IMR-90 (cell line): ENCODE measurements at regions not wholly inside any gene's neighbourhood (a gene's known extent, or its start where the extent isn't known, plus 50 kb on each side); places are given as distances from the start of the nearest gene placed in this dataset.
A peak's percentile ranks its signal among the peaks of the same experiment; 100 is the strongest.

Experiments
- ATAC-seq: fragments of 200-7000 bp; cut with Tn5 transposase; 2 replicates; pipeline ENCODE4 v1.9.1; 2020; ENCODE audit warnings: low read depth, mild to moderate bottlenecking, moderate library complexity
- BruUV-seq: library from RNA; stranded (reverse); fragments of 400-500 nt; replicated peaks from 2 replicates; lab custom pipeline; 2021; lab: Mats Ljungman, UMichigan
- CTCF ChIA-PET: fragments of 300-600 bp; formaldehyde crosslinking; extraction: SDS; loops from one replicate; lab custom pipeline; 2021; ENCODE audit warnings: antibody characterized with exemption; lab: Yijun Ruan, JAX
- POLR2A ChIA-PET: fragments of 300-600 bp; sonication (Branson Sonifier 250); formaldehyde crosslinking; loops from one replicate; lab custom pipeline; 2022; ENCODE audit warnings: antibody characterized with exemption; ENCODE audit not compliant: unreplicated experiment; lab: Charles Lee
- DNase-seq: peaks from one replicate; pipeline ENCODE4 v3.0.0; 2013
- H2AFZ ChIP-seq: replicated peaks from 2 replicates; pipeline ENCODE3; 2013; ENCODE audit warnings: low read length, mild to moderate bottlenecking; ENCODE audit not compliant: poor library complexity
- H2AK5ac ChIP-seq: 2 replicates; pipeline ENCODE4 v1.6.1; 2013; ENCODE audit warnings: low read depth, low read length, inconsistent platforms
- H2AK9ac ChIP-seq: replicated peaks from 2 replicates; pipeline ENCODE3; 2013; ENCODE audit warnings: mild to moderate bottlenecking, low read depth, low read length, moderate library complexity; ENCODE audit not compliant: poor library complexity
- H2BK120ac ChIP-seq: 2 replicates; pipeline ENCODE4 v1.6.1; 2013; ENCODE audit warnings: low read depth, low read length, inconsistent platforms
- H2BK15ac ChIP-seq: 3 replicates; pipeline ENCODE4 v1.6.1; 2013; ENCODE audit warnings: low read depth, low read length, inconsistent platforms
- H2BK20ac ChIP-seq: 2 replicates; pipeline ENCODE4 v1.6.1; 2013; ENCODE audit warnings: low read depth, mild to moderate bottlenecking, inconsistent platforms, low read length, moderate library complexity
- H2BK5ac ChIP-seq: 2 replicates; pipeline ENCODE4 v1.6.1; 2013; ENCODE audit warnings: mild to moderate bottlenecking, low read depth, low read length, inconsistent platforms; ENCODE audit not compliant: poor library complexity, severe bottlenecking
- H3K14ac ChIP-seq: replicated peaks from 2 replicates; pipeline ENCODE4 v1.6.1; 2013; ENCODE audit warnings: low read depth, low read length, inconsistent platforms
- H3K18ac ChIP-seq: 2 replicates; pipeline ENCODE4 v1.6.1; 2013; ENCODE audit warnings: low read depth, low read length, control low read depth
- H3K23ac ChIP-seq: 2 replicates; pipeline ENCODE4 v1.6.1; 2013; ENCODE audit warnings: low read depth, low read length, inconsistent platforms
- H3K27ac ChIP-seq: 2 replicates; pipeline ENCODE4 v1.5.1; 2013; ENCODE audit warnings: mild to moderate bottlenecking, control low read depth, low read length; ENCODE audit not compliant: insufficient read depth
- H3K27me3 ChIP-seq: 2 replicates; pipeline ENCODE4 v1.6.1; 2013; ENCODE audit warnings: low read length; ENCODE audit not compliant: control insufficient read depth, insufficient read depth
- H3K36me3 ChIP-seq: 2 replicates; pipeline ENCODE4 v1.6.1; 2013; ENCODE audit warnings: low read length, mixed read lengths; ENCODE audit not compliant: control insufficient read depth, insufficient read depth
- H3K4ac ChIP-seq: 2 replicates; pipeline ENCODE4 v1.6.1; 2013; ENCODE audit warnings: low read depth, low read length, inconsistent platforms
- H3K4me1 ChIP-seq: 2 replicates; pipeline ENCODE4 v1.6.1; 2013; ENCODE audit warnings: low read length, mixed read lengths; ENCODE audit not compliant: control insufficient read depth, insufficient read depth
- H3K4me2 ChIP-seq: 2 replicates; pipeline ENCODE4 v1.6.1; 2013; ENCODE audit warnings: low read depth, mild to moderate bottlenecking, control low read depth, low read length, moderate library complexity
- H3K4me3 ChIP-seq: 2 replicates; pipeline ENCODE4 v1.5.1; 2013; ENCODE audit warnings: low read depth, mild to moderate bottlenecking, control low read depth, low read length, moderate library complexity; ENCODE audit not compliant: insufficient read depth
- H3K56ac ChIP-seq: 2 replicates; pipeline ENCODE4 v1.6.1; 2013; ENCODE audit warnings: low read length, inconsistent platforms; ENCODE audit not compliant: insufficient read depth; ENCODE audit errors: extremely low read depth
- H3K79me1 ChIP-seq, 2 experiments: 2 replicates each; pipeline ENCODE4 v1.6.1; 2013; ENCODE audit warnings: low read length in 2 of 2, inconsistent platforms in 1 of 2, low read depth in 1 of 2
- H3K9ac ChIP-seq: 2 replicates; pipeline ENCODE4 v1.6.1; 2013; ENCODE audit warnings: low read depth, low read length, control low read depth
- H3K9me1 ChIP-seq: 2 replicates; pipeline ENCODE4 v1.6.1; 2013; ENCODE audit warnings: low read length, inconsistent platforms; ENCODE audit not compliant: insufficient read depth
- H3K9me3 ChIP-seq: 2 replicates; pipeline ENCODE4 v1.6.1; 2013; ENCODE audit warnings: low read length; ENCODE audit not compliant: control insufficient read depth, insufficient read depth
- H4K20me1 ChIP-seq: 2 replicates; pipeline ENCODE4 v1.6.1; 2013; ENCODE audit warnings: low read length, inconsistent platforms; ENCODE audit not compliant: insufficient read depth
- H4K5ac ChIP-seq: 2 replicates; pipeline ENCODE4 v1.6.1; 2013; ENCODE audit warnings: mild to moderate bottlenecking, low read depth, low read length, control low read depth
- H4K8ac ChIP-seq, 2 experiments: 2 replicates each; pipeline ENCODE4 v1.6.1; 2013; ENCODE audit warnings: low read depth in 2 of 2, low read length in 2 of 2, control low read depth in 1 of 2, inconsistent platforms in 1 of 2
- H4K91ac ChIP-seq: 2 replicates; pipeline ENCODE4 v1.6.1; 2013; ENCODE audit warnings: low read depth, low read length, inconsistent platforms; ENCODE audit not compliant: insufficient read depth
- BHLHE40 ChIP-seq: fragments of 150-350 bp; IDR thresholded peaks from 2 replicates; pipeline ENCODE4 v1.6.1; 2016; ENCODE audit warnings: mild to moderate bottlenecking, low read depth, low read length
- CEBPB ChIP-seq: IDR thresholded peaks from 2 replicates; pipeline ENCODE4 v1.6.1; 2012; ENCODE audit warnings: low read depth, low read length, improper control_type of control experiment
- CHD1 ChIP-seq: IDR thresholded peaks from 2 replicates; pipeline ENCODE4 v1.6.1; 2012; ENCODE audit warnings: low read depth, low read length, improper control_type of control experiment
- FOS ChIP-seq: fragments of 150-350 bp; IDR thresholded peaks from 2 replicates; pipeline ENCODE4 v1.6.1; 2016; ENCODE audit warnings: low read depth, low read length
- MAFK ChIP-seq: IDR thresholded peaks from 2 replicates; pipeline ENCODE4 v1.6.1; 2012; ENCODE audit warnings: low read depth, low read length, improper control_type of control experiment
- MAZ ChIP-seq: IDR thresholded peaks from 2 replicates; pipeline ENCODE4 v1.6.1; 2012; ENCODE audit warnings: low read depth, mild to moderate bottlenecking, low read length, improper control_type of control experiment, moderate library complexity, borderline replicate concordance
- MXI1 ChIP-seq: IDR thresholded peaks from 2 replicates; pipeline ENCODE4 v1.6.1; 2012; ENCODE audit warnings: low read depth, mild to moderate bottlenecking, low read length, moderate library complexity, borderline replicate concordance
- NFE2L2 ChIP-seq: fragments of 150-350 bp; IDR thresholded peaks from 2 replicates; pipeline ENCODE4 v1.6.1; 2016; ENCODE audit warnings: low read depth, mild to moderate bottlenecking, low read length
- POLR2A ChIP-seq: IDR thresholded peaks from 2 replicates; pipeline ENCODE4 v1.6.1; 2012; ENCODE audit warnings: mild to moderate bottlenecking, low read depth, low read length
- RAD21 ChIP-seq: IDR thresholded peaks from 2 replicates; pipeline ENCODE4 v1.6.1; 2012; ENCODE audit warnings: low read length, improper control_type of control experiment
- RCOR1 ChIP-seq: IDR thresholded peaks from 2 replicates; pipeline ENCODE4 v1.6.1; 2012; ENCODE audit warnings: mild to moderate bottlenecking, low read length, improper control_type of control experiment; ENCODE audit not compliant: insufficient replicate concordance
- RFX5 ChIP-seq: IDR thresholded peaks from 2 replicates; pipeline ENCODE4 v1.8.0; 2012; ENCODE audit warnings: low read depth, mild to moderate bottlenecking, low read length, moderate library complexity
- SMC3 ChIP-seq: fragments of 150-350 bp; IDR thresholded peaks from 2 replicates; pipeline ENCODE4 v1.6.1; 2016; ENCODE audit warnings: low read depth, mild to moderate bottlenecking, antibody characterized with exemption, low read length, moderate library complexity
- WGBS, 2 experiments: methylation state at CpG; one replicate each; pipeline versions ENCODE4 v1.1.5 to v1.1.7; 2013; ENCODE audit warnings: missing lambda C conversion rate in 2 of 2; ENCODE audit not compliant: insufficient read length in 1 of 2; ENCODE audit errors: extremely low coverage in 2 of 2; 5-methylcytosine and 5-hydroxymethylcytosine counted together
- dilution Hi-C: fragments of 300-500 bp; cut with HindIII; formaldehyde crosslinking; loops from one replicate; pipeline ENCODE4 v1.14.3; 2018; ENCODE audit warnings: low sequenced_read_pairs; ENCODE audit not compliant: unreplicated experiment
- in situ Hi-C: fragments of 300-500 bp; cut with MboI; formaldehyde crosslinking; loops from 3 replicates; pipeline ENCODE4 v1.14.3; 2019; ENCODE audit warnings: low sequenced_read_pairs, inconsistent platforms, mixed read lengths
- intact Hi-C: fragments of 100-400 bp; cut with micrococcal nuclease; formaldehyde crosslinking; loops from 2 replicates; pipeline ENCODE4 v1.10.0; 2022
- TF ChIP-seq, protein P1 (sequence below): fragments of 150-350 bp; IDR thresholded peaks from 2 replicates; pipeline ENCODE4 v1.6.1; 2016; ENCODE audit warnings: low read depth, mild to moderate bottlenecking, low read length, moderate library complexity, borderline replicate concordance
- TF ChIP-seq, protein P2 (sequence below): fragments of 150-350 bp; IDR thresholded peaks from 2 replicates; pipeline ENCODE4 v1.6.1; 2017; ENCODE audit warnings: mild to moderate bottlenecking, antibody characterized with exemption, low read length, low read depth
- TF ChIP-seq, protein P3 (sequence below): conservative IDR thresholded peaks from 2 replicates; pipeline ENCODE4 v1.5.1; 2012; ENCODE audit warnings: mild to moderate bottlenecking, low read depth, low read length, improper control_type of control experiment

DNA sequence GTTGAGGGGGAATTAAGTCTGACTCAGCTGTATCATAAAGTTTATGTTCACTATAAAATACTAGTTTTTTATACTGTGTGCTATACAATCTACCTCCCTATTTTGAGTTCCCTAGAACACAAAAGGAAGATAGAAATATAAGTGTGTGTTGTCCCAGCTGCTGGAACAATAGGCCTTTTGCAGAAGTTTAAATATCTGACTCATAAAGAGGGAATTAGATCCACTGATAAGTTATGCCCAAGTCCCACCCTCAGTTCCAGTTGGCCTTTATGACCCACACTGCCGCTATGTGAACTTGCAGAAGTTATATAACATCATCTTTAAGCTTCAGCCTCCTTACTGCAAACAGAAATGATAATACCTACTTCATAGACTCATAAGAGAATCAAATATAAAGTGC is 88.5 kb upstream of the DAB2 start:
- dilution Hi-C loops: no loop called here
- TF ChIP-seq BHLHE40 (no peak), CHD1 (no peak), POLR2A (no peak), MXI1 (no peak), RFX5 (no peak), FOS (no peak), CEBPB (no peak), SMC3 (no peak), RAD21 (no peak), NFE2L2 (no peak), MAFK (no peak), MAZ (no peak), RCOR1 (no peak)
- TF ChIP-seq, protein P1, sequence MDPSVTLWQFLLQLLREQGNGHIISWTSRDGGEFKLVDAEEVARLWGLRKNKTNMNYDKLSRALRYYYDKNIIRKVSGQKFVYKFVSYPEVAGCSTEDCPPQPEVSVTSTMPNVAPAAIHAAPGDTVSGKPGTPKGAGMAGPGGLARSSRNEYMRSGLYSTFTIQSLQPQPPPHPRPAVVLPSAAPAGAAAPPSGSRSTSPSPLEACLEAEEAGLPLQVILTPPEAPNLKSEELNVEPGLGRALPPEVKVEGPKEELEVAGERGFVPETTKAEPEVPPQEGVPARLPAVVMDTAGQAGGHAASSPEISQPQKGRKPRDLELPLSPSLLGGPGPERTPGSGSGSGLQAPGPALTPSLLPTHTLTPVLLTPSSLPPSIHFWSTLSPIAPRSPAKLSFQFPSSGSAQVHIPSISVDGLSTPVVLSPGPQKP: no peak
- TF ChIP-seq, protein P2, sequence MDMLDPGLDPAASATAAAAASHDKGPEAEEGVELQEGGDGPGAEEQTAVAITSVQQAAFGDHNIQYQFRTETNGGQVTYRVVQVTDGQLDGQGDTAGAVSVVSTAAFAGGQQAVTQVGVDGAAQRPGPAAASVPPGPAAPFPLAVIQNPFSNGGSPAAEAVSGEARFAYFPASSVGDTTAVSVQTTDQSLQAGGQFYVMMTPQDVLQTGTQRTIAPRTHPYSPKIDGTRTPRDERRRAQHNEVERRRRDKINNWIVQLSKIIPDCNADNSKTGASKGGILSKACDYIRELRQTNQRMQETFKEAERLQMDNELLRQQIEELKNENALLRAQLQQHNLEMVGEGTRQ: no peak
- TF ChIP-seq, protein P3, sequence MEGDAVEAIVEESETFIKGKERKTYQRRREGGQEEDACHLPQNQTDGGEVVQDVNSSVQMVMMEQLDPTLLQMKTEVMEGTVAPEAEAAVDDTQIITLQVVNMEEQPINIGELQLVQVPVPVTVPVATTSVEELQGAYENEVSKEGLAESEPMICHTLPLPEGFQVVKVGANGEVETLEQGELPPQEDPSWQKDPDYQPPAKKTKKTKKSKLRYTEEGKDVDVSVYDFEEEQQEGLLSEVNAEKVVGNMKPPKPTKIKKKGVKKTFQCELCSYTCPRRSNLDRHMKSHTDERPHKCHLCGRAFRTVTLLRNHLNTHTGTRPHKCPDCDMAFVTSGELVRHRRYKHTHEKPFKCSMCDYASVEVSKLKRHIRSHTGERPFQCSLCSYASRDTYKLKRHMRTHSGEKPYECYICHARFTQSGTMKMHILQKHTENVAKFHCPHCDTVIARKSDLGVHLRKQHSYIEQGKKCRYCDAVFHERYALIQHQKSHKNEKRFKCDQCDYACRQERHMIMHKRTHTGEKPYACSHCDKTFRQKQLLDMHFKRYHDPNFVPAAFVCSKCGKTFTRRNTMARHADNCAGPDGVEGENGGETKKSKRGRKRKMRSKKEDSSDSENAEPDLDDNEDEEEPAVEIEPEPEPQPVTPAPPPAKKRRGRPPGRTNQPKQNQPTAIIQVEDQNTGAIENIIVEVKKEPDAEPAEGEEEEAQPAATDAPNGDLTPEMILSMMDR: no peak
- Histone ChIP-seq H3K4me2 (no peak overlapping the region), H2AFZ (no peak overlapping the region), H2BK20ac (no peak overlapping the region), H3K4ac (no peak overlapping the region), H3K79me1 (0 out of 4 replicates have a peak, but pooled peaks cover 0 to 4% of the 10 kb centered on the region in 2 experiments), H3K9me1 (peaks cover 4% of the 10 kb centered on the region; the same call in 1 of the 2 replicates), H3K18ac (no peak overlapping the region), H2BK15ac (peak overlapping the region; percentile 74; the same call in 1 of the 3 replicates), H4K5ac (no peak overlapping the region), H3K9ac (no peak overlapping the region), H3K27me3 (no peaks in the 10 kb centered on the region), H4K91ac (no peak overlapping the region), H2BK5ac (no peak overlapping the region), H3K4me1 (peaks cover 2% of the 10 kb centered on the region; the same call in 1 of the 2 replicates), H4K20me1 (no peaks in the 10 kb centered on the region), H2AK5ac (no peak overlapping the region), H2AK9ac (no peak overlapping the region), H3K27ac (no peak overlapping the region), H2BK120ac (no peak overlapping the region), H4K8ac (no peak overlapping the region), H3K23ac (no peak overlapping the region), H3K56ac (no peak overlapping the region), H3K9me3 (no peaks in the 10 kb centered on the region), H3K14ac (no peak overlapping the region), H3K4me3 (no peak overlapping the region), H3K36me3 (no peaks in the 10 kb centered on the region)
- in situ Hi-C loops: no loop called here
- CTCF ChIA-PET: no interaction called here
- no TSS peak for BruUV-seq
- DNase-seq: peak; percentile 6
- WGBS, 2 experiments: no CpG with 5 or more reads among the region's 1 CpG
- ATAC-seq: no peak
- POLR2A ChIA-PET: no interaction called here
- intact Hi-C loops: no loop called here
